GM23338 (cell line): ENCODE measurements at regions not wholly inside any gene's neighbourhood (a gene's known extent, or its start where the extent isn't known, plus 50 kb on each side); places are given as distances from the start of the nearest gene placed in this dataset.
"Not testable (repeated sequence)": the region's sequence is repeated elsewhere in the genome, so short reads cannot be mapped to it uniquely, and the experiment has no call there.

ENCODE experiments used
- CREB1 ChIP-seq: fragments of 250-450 bp; sonication (Bioruptor Pico); IDR thresholded peaks from 2 replicates; pipeline ENCODE4 v1.5.0; 2020; ENCODE audit warnings: low read depth, mild to moderate bottlenecking, moderate library complexity
- ETS1 ChIP-seq: IDR thresholded peaks from 2 replicates; pipeline ENCODE4 v1.6.1; 2016; ENCODE audit warnings: antibody characterized with exemption
- EZH2phosphoT487 ChIP-seq: fragments of 200-600 bp; sonication (generic); IDR thresholded peaks from one replicate; pipeline ENCODE4 v1.8.1; 2018; ENCODE audit warnings: antibody characterized with exemption; ENCODE audit not compliant: unreplicated experiment
- JUNB ChIP-seq: IDR thresholded peaks from one replicate; pipeline ENCODE4 v1.6.1; 2016; ENCODE audit warnings: antibody characterized with exemption; ENCODE audit not compliant: unreplicated experiment
- NANOG ChIP-seq: IDR thresholded peaks from 2 replicates; pipeline ENCODE4 v1.6.1; 2016; ENCODE audit warnings: antibody characterized with exemption, borderline replicate concordance
- POLR2AphosphoS5 ChIP-seq: IDR thresholded peaks from 2 replicates; pipeline ENCODE4 v1.6.1; 2016; ENCODE audit warnings: antibody characterized with exemption, low read depth
- STAT1 ChIP-seq: IDR thresholded peaks from one replicate; pipeline ENCODE4 v1.6.1; 2016; ENCODE audit warnings: antibody characterized with exemption; ENCODE audit not compliant: unreplicated experiment
- ZNF114 ChIP-seq: fragments of 250-450 bp; sonication (Bioruptor Pico); IDR thresholded peaks from 2 replicates; pipeline ENCODE4 v1.5.0; 2020; ENCODE audit warnings: mild to moderate bottlenecking, moderate library complexity
- TF ChIP-seq, protein P1 (sequence below), 2 experiments: fragments of 200-600 bp in 1 of 2; sonication (generic) in 1 of 2; conservative IDR thresholded peaks; 2 replicates each; pipeline versions ENCODE4 v1.5.1 to v1.6.1; 2016 to 2017; ENCODE audit warnings: antibody characterized with exemption in 2 of 2, low read depth in 2 of 2, mild to moderate bottlenecking in 2 of 2, moderate library complexity in 1 of 2

- TF ChIP-seq, protein P1, sequence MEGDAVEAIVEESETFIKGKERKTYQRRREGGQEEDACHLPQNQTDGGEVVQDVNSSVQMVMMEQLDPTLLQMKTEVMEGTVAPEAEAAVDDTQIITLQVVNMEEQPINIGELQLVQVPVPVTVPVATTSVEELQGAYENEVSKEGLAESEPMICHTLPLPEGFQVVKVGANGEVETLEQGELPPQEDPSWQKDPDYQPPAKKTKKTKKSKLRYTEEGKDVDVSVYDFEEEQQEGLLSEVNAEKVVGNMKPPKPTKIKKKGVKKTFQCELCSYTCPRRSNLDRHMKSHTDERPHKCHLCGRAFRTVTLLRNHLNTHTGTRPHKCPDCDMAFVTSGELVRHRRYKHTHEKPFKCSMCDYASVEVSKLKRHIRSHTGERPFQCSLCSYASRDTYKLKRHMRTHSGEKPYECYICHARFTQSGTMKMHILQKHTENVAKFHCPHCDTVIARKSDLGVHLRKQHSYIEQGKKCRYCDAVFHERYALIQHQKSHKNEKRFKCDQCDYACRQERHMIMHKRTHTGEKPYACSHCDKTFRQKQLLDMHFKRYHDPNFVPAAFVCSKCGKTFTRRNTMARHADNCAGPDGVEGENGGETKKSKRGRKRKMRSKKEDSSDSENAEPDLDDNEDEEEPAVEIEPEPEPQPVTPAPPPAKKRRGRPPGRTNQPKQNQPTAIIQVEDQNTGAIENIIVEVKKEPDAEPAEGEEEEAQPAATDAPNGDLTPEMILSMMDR (conservative IDR thresholded peaks at IDR 0.05; ENCODE audit: low read depth in 2 of 2): not testable (repeated sequence)
- TF ChIP-seq NANOG; CREB1 (CRISPR knock-in tag); POLR2AphosphoS5; STAT1; EZH2phosphoT487; ZNF114; JUNB; ETS1: not testable (repeated sequence)
Measured at GRCh38 chr9:39663020-39663419, 307.6 kb downstream of the SPATA31A1 start.
